ENCODE measurements at regions not wholly inside any gene's neighbourhood (a gene's known extent, or its start where the extent isn't known, plus 50 kb on each side); places are given as distances from the start of the nearest gene placed in this dataset.
"Not testable (repeated sequence)": the region's sequence is repeated elsewhere in the genome, so short reads cannot be mapped to it uniquely, and the experiment has no call there.

DNA sequence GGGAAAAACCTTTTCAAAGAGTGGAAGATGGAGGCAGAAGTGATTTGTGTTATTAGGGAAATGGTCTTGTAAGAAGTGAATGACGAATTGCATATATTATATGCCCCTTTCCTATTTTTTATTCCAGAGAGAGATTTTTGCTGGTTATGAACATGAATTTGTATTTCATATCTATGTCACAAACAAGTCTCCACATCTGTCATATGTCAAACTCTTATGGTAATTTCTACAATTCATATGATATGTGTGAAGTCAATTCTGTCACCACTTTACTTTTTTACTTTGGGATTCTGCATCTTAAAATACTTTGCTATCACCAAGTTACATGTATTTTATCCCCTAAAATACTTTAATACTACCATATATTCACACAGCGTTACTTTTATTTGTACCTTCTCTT lies 594.2 kb upstream of the ARPP21 start:
- no peak for DNase-seq (ENCODE audit: extremely low read depth in 1 of 11, low read depth in 9 of 11, low spot score in 4 of 11)

DNA sequence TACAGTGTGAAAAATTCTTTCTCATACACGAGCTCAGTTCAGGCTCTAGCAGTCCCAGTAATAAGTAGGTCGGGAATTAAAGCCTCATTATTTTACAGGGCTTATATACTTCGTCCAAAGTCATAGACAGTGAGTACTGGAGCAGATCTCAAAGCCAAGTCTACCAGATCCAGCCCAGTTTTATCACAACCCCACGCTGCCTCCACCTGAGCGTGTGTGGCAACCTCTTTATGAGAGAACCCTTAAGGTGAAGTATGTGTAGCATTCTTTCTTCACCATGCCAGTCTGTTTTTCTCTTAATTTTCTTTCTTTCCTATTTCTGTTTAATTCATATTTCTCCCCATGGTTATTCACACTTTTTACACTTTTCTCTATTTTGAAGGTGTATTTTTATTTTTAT lies 574.6 kb upstream of the ARPP21 start:
- no peak for DNase-seq (ENCODE audit: extremely low read depth in 1 of 11, low read depth in 9 of 11, low spot score in 4 of 11)

DNA sequence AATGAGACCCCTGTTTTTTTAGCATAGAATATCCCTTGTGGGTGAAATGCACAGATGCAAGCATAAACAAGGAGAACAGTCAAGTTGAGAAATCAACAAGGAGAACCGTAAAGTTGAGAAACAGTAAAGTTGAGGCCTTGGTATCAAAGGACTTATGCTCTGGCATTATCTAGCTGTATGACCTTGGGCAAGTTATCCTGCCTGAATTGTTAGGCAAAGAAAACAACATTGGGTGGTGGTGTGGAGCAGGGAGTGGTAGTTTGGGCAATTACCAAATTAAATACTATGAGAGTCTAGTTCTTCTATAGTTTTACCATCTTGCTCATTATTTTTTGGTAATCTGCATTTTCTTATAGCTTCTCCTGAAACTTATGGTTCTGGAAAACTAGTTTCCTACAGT lies 573.4 kb upstream of the ARPP21 start:
- DNase-seq (ENCODE audit: extremely low read depth in 1 of 11, low read depth in 9 of 11, low spot score in 4 of 11), result no peak

DNA sequence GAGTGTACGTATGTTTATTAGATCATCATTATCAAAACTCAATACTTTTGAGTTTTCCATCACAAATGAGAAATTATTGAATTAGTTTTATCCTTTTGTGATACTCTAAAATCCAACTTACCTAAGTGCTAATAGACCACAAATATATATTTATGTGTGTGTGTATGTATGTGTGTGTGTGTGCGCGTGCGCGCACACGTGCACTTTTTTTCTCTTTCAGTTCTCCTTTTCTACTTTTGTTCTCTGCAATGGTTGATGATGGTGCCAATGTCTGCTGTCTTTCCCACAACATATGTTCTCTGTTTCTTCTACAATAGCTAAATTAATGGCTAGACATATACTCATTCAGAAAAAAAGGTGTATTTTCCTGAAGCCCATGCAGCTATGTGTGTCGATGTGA lies 571.6 kb upstream of the ARPP21 start:
- no peak for DNase-seq (ENCODE audit: extremely low read depth in 1 of 11, low read depth in 9 of 11, low spot score in 4 of 11)

DNA sequence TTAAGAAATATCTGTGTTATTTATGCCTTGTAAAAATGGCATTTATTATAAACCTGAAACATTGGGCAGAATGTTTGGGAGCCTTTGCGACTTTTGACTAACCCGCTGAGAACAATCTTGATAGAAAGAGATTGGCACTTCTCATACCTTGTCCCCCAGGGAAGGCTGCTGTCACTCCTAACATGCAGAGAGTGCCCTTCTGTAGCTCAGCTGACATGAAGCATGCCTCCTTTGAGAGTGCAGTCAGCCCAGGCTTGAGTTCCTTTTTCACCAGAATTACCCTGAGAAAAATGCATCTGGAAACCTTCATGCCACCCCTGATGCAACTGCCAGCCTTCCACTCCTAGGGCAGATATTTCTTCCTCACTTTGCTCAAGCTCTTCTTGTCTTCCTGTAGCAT lies 569.2 kb upstream of the ARPP21 start:
- no peak for DNase-seq (ENCODE audit: extremely low read depth in 1 of 11, low read depth in 9 of 11, low spot score in 4 of 11)

DNA sequence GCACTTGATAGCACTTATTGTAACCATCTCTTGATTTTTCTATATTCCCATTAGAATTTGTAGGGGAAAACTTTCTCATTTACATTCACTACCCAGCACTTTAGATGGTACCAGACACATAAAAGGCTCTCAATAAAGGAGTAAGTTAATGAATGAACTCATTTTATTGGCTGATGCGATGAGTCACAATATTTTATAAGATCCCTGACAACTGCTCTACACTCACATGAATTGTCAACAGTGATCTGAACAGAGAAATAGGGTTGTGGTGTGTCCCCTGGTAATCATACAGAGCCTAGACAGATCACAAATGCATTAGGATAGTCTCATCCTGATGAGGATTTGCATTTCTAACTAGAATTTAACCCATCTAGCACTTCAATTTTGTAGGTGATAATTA lies 567.6 kb upstream of the ARPP21 start:
- DNase-seq (ENCODE audit: extremely low read depth in 1 of 11, low read depth in 9 of 11, low spot score in 4 of 11), result no peak

DNA sequence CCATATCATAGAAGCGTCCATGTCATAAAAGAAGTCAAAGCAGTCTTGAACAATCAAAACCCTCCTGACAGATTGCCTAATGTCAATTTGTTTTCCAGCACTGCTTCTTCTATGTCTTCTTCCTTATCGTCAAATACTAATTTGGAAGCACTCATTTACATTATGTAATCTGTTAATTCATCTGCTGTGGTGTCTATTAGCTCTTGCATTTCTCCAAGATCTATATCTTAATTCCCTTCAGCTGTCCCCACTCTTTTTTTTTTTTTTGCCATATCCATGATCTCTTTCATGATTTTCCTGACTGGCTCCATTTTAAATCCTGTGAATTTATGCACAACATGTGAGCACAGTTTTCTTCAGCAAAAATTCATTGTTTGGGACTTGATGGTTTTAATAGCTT lies 560.5 kb upstream of the ARPP21 start:
- DNase-seq (ENCODE audit: extremely low read depth in 1 of 11, low read depth in 9 of 11, low spot score in 4 of 11), result no peak

DNA sequence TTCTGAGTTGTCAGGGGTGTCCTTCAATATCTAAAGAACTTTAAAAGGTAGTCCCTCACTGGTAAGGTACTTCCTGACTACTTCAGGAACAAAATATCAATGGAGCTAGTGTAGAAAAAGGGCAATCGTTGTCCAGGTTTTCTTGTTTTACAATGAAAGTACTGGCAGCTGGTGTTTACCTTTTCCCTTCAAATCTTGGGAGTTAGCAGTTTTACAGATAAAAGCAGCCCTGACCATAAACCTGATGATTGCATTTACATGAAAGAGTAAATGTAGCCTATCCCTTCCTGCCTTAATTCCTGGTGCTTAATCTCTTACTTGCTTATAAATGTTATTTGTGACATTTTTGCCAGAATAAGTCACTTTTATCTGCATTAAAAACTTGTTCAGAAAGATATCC lies 559.9 kb upstream of the ARPP21 start:
- no peak for DNase-seq (ENCODE audit: extremely low read depth in 1 of 11, low read depth in 9 of 11, low spot score in 4 of 11)

DNA sequence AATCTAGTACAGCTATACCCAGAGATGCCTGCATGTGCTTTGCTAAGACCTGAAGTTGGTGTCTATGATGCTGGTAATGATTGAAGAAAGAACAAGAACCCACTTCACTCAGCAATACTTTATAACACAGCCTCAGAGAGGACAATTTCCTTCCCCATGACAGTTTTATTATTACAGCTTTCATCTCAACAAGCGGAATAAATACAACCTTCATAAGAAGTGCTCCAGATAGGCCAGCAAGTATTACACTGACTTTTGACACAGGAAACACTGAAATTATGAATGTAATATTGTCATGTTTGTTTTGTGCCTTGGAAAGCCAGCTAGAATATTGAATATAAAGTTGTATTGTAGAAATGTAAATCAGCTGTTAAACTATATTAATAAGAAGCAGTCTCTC lies 557.4 kb upstream of the ARPP21 start:
- DNase-seq (ENCODE audit: extremely low read depth in 1 of 11, low read depth in 9 of 11, low spot score in 4 of 11), result no peak

DNA sequence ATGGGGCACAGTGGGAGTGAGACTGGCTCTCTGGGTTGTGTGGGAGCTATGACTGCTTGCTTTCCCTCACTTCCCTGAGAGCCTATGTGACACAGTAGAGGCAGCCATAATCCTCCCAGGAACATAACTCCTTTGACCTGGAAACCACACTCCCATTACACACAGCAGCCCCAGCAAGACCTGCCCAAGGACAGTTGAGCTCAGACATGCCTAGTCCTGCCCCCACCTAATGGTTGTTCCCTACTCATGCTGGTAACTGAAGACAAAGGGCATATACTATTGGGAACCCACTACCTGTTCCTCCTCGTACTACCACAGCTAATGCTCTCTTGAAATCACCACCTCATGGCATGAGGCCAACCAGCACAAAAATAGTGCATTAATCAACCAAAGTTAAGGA lies 550.4 kb upstream of the ARPP21 start:
- DNase-seq (ENCODE audit: extremely low read depth in 1 of 11, low read depth in 9 of 11, low spot score in 4 of 11), result no peak

DNA sequence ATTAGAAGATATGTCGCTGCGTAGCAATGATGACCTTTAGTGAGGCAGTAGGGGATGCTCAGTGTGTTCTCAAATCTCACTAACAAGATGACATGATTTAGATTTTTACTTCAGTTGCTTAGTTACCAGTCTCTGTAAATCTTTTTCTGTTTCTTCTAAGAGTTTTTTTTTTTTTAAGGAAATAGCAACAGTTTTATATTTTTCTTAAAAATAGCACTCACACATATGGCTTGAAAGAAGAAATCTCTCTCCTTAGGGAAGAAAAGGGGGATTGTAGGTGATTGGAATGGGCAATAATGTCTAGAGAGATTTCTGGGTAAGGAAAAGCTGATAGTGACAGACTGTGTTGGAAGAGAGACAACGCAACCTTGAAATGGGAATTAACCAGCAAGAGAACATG lies 524.6 kb upstream of the ARPP21 start:
- no peak for DNase-seq (ENCODE audit: extremely low read depth in 1 of 11, low read depth in 9 of 11, low spot score in 4 of 11)

DNA sequence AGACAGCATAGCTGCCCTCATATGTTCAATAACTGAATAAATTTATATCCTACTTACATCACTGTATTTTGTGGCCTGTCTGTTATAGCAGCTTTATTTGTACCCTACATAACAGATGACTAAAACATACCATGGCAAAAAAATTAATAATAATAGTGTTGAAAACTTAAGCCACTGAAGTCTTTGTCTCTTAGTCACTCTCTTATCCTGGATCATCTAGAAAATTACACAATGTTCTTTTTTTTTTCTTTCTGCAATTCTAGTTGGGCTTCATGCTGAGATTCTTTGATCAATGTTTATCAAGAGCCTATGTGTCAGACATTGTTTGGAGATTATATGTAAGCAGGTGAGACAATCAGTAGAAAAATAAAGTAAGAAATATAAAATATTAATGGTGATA lies 519.3 kb upstream of the ARPP21 start:
- no peak for DNase-seq (ENCODE audit: extremely low read depth in 1 of 11, low read depth in 9 of 11, low spot score in 4 of 11)

DNA sequence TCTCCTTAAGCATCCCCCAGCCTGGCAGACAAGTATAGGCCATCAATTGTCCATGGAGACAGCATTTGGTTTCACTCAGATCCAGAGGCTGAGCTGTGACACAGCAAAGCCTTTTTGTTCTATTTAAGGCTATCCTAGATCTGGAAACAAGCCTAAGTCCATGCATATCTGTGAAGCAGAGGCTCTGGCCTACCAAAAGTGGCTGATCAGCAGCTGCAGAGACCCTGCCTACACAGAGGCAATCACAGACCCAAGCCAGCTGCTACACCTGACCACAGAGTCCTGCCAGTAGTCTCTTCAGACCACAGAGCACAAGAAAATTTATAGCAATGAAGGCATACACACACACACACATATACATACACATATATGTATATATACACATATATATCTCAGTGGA lies 501.7 kb upstream of the ARPP21 start:
- no peak for DNase-seq (ENCODE audit: extremely low read depth in 1 of 11, low read depth in 9 of 11, low spot score in 4 of 11)

DNA sequence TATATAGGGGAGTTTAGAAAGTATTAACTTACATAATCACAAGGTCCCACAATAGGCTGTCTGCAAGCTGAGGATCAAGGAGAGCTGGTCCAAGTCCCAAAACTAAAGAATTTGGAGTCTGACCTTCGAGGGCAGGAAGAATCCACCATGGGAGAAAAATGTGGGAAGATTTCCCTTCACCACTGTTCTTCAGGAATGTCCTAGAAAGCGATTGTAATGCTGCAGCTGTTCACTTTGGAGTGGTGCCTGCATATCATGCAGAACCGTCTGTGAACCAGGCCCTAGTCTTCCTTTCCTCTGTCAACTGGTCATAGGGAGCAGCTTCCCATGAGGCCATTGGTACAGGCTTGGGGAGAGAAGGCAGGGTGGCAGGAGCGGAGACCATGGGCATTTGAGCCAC lies 497.9 kb upstream of the ARPP21 start:
- no peak for DNase-seq (ENCODE audit: extremely low read depth in 1 of 11, low read depth in 9 of 11, low spot score in 4 of 11)

DNA sequence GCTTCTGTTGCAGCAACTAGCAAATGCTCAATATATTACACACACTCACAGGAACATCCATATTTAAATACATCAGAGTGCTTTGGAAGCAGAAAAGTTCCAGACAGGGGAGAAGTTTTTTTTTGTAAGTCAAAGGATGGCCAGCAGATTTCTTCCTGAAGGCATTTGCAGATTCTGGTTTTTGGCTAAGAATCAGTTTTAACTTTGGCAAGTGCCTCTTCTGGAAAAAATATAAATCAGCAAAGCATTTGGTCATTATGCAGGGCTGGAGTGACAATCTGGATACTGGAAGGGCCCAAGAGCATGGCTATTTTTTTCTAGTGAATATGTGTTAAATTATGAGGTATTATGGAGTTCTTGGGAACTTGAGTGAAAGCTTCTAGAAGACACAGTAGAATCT lies 495.3 kb upstream of the ARPP21 start:
- DNase-seq (ENCODE audit: extremely low read depth in 1 of 11, low read depth in 9 of 11, low spot score in 4 of 11), result no peak

DNA sequence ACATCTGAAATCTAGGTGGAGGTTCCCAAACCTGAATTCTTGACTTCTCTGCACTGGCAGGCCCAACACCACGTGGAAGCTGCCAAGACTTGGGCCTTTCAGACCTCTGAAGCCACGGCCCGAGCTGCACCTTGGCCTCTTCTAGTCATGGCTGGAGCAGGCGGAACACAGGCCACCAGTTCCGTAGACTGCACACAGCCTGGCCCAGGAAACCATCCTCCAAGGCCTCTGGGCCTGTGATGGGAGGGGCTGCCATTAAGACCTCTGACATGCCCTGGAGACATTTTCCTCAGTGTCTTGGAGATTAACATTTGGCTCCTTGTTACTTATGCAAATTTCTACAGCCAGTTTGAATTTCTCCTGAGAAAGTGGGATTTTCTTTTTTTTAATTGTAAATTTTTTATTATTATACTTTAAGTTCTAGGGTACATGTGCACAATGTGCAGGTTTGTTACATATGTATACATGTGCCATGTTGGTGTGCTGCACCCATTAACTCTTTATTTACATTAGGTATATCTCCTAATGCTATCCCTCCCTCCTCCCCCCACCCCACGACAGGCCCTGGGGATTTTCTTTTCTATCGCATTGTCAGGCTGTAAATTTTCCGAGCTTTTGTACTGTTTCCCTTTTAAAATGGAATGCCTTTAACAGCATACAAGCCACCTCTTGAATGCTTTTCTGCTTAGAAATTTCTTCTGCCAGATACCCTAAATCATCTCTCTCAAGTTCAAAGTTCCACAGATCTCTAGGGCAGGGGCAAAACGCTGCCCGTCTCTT lies 492.9 kb upstream of the ARPP21 start:
- not testable (repeated sequence) for DNase-seq (ENCODE audit: extremely low read depth in 1 of 11, low read depth in 9 of 11, low spot score in 4 of 11)

DNA sequence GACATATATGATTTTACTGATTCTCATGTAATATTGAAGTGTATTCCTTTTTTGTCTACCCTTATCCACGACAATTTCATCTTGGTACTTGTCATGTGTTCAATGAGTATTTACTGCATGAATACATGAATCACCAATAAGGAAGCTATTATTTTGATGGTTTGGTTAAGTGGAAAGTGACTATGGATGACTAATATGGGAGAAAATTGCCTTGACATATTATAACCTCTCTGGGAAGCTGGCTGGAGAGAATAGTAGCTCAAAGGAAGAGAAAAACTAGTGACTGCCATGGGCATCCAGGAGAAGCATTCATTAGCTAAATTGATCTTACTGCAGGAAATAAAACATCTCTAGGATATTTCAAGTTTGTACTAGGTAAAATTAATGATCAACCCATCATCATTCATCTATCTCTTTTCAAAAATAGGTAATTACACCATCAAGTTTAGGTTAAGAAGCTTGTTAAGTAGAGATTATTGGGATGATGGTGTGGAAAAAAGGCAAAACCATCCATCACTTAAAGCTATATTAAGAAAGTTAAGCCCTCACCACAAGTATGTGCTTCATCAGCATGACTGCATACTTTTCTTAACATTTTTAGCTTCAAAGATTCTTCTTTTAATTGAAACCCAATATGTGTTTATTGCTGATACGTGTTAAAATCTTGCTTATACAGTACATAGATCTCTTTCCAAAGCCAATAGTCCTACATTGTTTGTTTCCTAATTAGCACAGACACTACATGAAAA lies 455.2 kb upstream of the ARPP21 start:
- DNase-seq (ENCODE audit: extremely low read depth in 1 of 11, low read depth in 9 of 11, low spot score in 4 of 11), result no peak

DNA sequence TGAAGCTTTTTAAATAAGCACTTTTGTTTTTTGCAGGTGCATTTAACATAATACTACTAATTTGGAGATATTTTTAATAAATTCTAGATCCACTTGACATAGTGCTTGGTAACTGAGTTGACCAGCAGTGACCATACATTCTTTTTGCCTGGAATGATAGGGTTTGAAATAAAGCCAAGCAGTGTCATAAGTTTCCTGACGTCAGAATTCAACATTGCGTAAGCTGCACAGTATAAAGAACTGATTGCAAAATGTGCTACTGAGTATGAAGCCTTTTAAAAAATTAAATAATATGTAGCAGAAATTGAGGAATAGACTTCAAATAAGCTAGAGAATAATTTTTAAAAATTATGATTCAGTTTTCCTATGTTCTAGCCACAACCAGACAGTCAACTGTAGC lies 454.6 kb upstream of the ARPP21 start:
- DNase-seq (ENCODE audit: extremely low read depth in 1 of 11, low read depth in 9 of 11, low spot score in 4 of 11), result no peak

DNA sequence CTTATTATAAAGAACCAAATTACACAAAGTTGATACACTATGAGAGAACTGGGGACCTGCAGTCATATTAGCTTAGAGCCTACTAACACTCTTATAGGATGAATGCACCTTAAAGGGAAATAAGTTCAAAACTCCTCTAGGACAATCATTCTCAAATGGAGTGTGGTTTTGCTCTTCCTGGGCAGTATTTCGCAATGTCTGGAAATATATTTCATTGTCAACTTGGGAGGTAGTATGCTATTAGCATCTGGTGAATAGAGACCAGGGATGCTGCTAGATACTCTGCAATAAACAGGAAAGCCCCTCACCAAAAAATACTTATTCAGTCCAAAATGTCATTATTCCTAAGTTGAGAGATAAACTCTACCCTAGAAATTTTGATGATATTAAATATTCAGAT lies 451.4 kb upstream of the ARPP21 start:
- no peak for DNase-seq (ENCODE audit: extremely low read depth in 1 of 11, low read depth in 9 of 11, low spot score in 4 of 11)

DNA sequence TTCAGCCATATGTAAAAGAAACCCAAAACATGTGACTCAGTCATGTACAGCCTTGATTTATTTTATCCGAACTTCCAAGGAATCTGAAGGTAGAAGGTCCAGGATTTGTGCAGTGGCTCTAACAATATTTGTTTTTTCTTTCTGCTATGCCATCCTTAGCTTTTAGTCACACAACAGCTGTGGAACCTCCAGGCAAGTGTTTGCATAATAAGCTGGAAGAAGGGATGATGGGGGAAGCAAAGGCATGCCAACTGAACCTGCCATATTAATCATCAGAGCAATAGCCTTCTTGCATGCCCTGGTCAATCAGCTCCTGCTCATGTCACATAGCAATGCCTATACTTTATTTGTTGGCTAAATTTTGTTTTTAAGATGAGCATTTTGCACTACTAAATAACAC lies 444.7 kb upstream of the ARPP21 start:
- DNase-seq (ENCODE audit: extremely low read depth in 1 of 11, low read depth in 9 of 11, low spot score in 4 of 11), result no peak

DNA sequence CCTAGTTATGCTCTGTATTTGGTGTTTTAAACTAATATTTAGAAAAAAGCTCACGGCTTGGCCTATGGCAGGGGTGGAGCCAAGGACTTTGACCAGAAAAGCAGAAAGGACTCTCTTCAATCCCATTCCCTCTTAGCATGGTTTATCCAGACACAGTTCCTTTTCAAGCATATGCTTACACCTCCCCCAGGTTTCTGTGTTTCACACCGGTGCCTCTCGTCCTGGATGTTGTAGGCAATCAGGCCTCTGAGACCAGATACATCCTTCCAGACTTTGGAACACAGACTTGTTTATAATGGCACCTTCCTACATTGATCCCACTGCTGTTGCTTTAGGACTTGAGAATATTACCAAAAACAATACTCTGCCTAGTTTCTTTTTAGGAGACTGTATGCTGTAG lies 440.5 kb upstream of the ARPP21 start:
- no peak for DNase-seq (ENCODE audit: extremely low read depth in 1 of 11, low read depth in 9 of 11, low spot score in 4 of 11)

Measured in renal cortex interstitium (tissue), 11 donors.